ENCODE measurements at regions not wholly inside any gene's neighbourhood (a gene's known extent, or its start where the extent isn't known, plus 50 kb on each side); places are given as distances from the start of the nearest gene placed in this dataset.

DNA sequence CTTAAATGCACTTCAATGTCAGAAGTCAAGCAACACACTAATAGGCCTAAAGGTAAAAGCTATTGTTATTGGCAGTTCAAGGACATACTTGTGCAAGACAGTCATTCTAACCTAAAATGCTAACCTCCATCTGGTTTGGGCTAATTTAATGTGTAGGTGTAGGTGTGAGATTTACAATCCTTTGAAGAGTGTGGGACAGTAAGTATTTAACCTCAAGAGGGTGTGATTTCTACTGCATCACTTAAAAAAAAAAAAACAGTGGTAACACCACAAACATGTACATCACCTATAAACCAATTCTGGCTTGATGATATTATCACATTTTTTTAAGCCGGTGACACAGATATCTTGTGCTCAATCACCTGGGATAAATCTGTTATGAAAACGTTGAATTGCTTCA is 127.5 kb upstream of the MEF2C start:
- no peak overlapping the region for H2BK5ac ChIP-seq (ENCODE audit: low read depth, low read length, poor library complexity, severe bottlenecking)
- ATAC-seq (ENCODE audit: low read depth) (no peak), DNase-seq (no peak)
- no peak overlapping the region for H2BK15ac ChIP-seq (ENCODE audit: low read depth, low read length)
- no peak overlapping the region for H3K56ac ChIP-seq (ENCODE audit: extremely low read depth, insufficient read depth, low read length)
- H3K14ac ChIP-seq (replicated peaks; ENCODE audit: low read depth, low read length), result no peak overlapping the region
- dilution Hi-C loops (cut with HindIII; ENCODE audit: low sequenced_read_pairs, unreplicated experiment), result no loop called here
- in situ Hi-C loops (cut with MboI; ENCODE audit: low sequenced_read_pairs), result no loop called here
- no peak overlapping the region for H4K5ac ChIP-seq (ENCODE audit: low read depth, low read length)
- WGBS, 2 experiments (ENCODE audit: extremely low coverage in 2 of 2, insufficient read length in 1 of 2), result no CpG with 5 or more reads among the region's 2 CpGs
- intact Hi-C loops (cut with micrococcal nuclease), result no loop called here
- H3K9me3 ChIP-seq (ENCODE audit: control insufficient read depth, insufficient read depth, low read length), result no peaks in the 10 kb centered on the region
- no peaks in the 10 kb centered on the region for H3K36me3 ChIP-seq (ENCODE audit: control insufficient read depth, insufficient read depth, low read length)
- H3K18ac ChIP-seq (ENCODE audit: low read depth, low read length), result no peak overlapping the region
- H3K9ac ChIP-seq (ENCODE audit: low read depth, low read length), result no peak overlapping the region
- no peaks in the 10 kb centered on the region for H4K20me1 ChIP-seq (ENCODE audit: insufficient read depth, low read length)
- H3K9me1 ChIP-seq (ENCODE audit: insufficient read depth, low read length), result no peaks in the 10 kb centered on the region
- H3K79me1 ChIP-seq (ENCODE audit: low read depth in 1 of 2, low read length in 2 of 2), result no peaks in the 10 kb centered on the region
- H2AK9ac ChIP-seq (replicated peaks; ENCODE audit: low read depth, low read length, poor library complexity), result no peak overlapping the region
- no peak overlapping the region for H2AK5ac ChIP-seq (ENCODE audit: low read depth, low read length)
- ChIA-PET POLR2A (ENCODE audit: unreplicated experiment) (no interaction called here), CTCF (no interaction called here)
- H4K91ac ChIP-seq (ENCODE audit: insufficient read depth, low read depth, low read length), result no peak overlapping the region
- H4K8ac ChIP-seq (ENCODE audit: low read depth in 2 of 2, low read length in 2 of 2), result no peak overlapping the region
- no peaks in the 10 kb centered on the region for H3K27me3 ChIP-seq (ENCODE audit: control insufficient read depth, insufficient read depth, low read length)
- no peak overlapping the region for H2BK120ac ChIP-seq (ENCODE audit: low read depth, low read length)
- no peak overlapping the region for H2BK20ac ChIP-seq (ENCODE audit: low read depth, low read length)
- no peak overlapping the region for H3K23ac ChIP-seq (ENCODE audit: low read depth, low read length)
- TF ChIP-seq POLR2A (IDR thresholded peaks at IDR 0.05; ENCODE audit: low read depth, low read length), result no peak
- no peak for TF ChIP-seq CHD1 (IDR thresholded peaks at IDR 0.05; ENCODE audit: low read depth, low read length)
- TF ChIP-seq, protein P1, sequence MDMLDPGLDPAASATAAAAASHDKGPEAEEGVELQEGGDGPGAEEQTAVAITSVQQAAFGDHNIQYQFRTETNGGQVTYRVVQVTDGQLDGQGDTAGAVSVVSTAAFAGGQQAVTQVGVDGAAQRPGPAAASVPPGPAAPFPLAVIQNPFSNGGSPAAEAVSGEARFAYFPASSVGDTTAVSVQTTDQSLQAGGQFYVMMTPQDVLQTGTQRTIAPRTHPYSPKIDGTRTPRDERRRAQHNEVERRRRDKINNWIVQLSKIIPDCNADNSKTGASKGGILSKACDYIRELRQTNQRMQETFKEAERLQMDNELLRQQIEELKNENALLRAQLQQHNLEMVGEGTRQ (IDR thresholded peaks at IDR 0.05; ENCODE audit: low read depth, low read length), result no peak
- TF ChIP-seq, protein P2, sequence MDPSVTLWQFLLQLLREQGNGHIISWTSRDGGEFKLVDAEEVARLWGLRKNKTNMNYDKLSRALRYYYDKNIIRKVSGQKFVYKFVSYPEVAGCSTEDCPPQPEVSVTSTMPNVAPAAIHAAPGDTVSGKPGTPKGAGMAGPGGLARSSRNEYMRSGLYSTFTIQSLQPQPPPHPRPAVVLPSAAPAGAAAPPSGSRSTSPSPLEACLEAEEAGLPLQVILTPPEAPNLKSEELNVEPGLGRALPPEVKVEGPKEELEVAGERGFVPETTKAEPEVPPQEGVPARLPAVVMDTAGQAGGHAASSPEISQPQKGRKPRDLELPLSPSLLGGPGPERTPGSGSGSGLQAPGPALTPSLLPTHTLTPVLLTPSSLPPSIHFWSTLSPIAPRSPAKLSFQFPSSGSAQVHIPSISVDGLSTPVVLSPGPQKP (IDR thresholded peaks at IDR 0.05; ENCODE audit: borderline replicate concordance, low read depth, low read length), result no peak
- no peak for TF ChIP-seq MAFK (IDR thresholded peaks at IDR 0.05; ENCODE audit: low read depth, low read length)
- TF ChIP-seq CEBPB (IDR thresholded peaks at IDR 0.05; ENCODE audit: low read depth, low read length), result no peak
- TF ChIP-seq FOS (IDR thresholded peaks at IDR 0.05; ENCODE audit: low read depth, low read length), result no peak
- TF ChIP-seq RFX5 (IDR thresholded peaks at IDR 0.05; ENCODE audit: low read depth, low read length), result no peak
- no peak for TF ChIP-seq RCOR1 (IDR thresholded peaks at IDR 0.05; ENCODE audit: insufficient replicate concordance, low read length)
- TF ChIP-seq NFE2L2 (IDR thresholded peaks at IDR 0.05; ENCODE audit: low read depth, low read length), result no peak
- TF ChIP-seq MAZ (IDR thresholded peaks at IDR 0.05; ENCODE audit: borderline replicate concordance, low read depth, low read length), result no peak
- TF ChIP-seq, protein P3, sequence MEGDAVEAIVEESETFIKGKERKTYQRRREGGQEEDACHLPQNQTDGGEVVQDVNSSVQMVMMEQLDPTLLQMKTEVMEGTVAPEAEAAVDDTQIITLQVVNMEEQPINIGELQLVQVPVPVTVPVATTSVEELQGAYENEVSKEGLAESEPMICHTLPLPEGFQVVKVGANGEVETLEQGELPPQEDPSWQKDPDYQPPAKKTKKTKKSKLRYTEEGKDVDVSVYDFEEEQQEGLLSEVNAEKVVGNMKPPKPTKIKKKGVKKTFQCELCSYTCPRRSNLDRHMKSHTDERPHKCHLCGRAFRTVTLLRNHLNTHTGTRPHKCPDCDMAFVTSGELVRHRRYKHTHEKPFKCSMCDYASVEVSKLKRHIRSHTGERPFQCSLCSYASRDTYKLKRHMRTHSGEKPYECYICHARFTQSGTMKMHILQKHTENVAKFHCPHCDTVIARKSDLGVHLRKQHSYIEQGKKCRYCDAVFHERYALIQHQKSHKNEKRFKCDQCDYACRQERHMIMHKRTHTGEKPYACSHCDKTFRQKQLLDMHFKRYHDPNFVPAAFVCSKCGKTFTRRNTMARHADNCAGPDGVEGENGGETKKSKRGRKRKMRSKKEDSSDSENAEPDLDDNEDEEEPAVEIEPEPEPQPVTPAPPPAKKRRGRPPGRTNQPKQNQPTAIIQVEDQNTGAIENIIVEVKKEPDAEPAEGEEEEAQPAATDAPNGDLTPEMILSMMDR (conservative IDR thresholded peaks at IDR 0.05; ENCODE audit: low read depth, low read length), result no peak
- TF ChIP-seq MXI1 (IDR thresholded peaks at IDR 0.05; ENCODE audit: borderline replicate concordance, low read depth, low read length), result no peak
- TF ChIP-seq RAD21 (IDR thresholded peaks at IDR 0.05; ENCODE audit: low read length), result no peak
- no TSS peak for BruUV-seq (replicated peaks)
- no peak overlapping the region for H3K27ac ChIP-seq (ENCODE audit: insufficient read depth, low read length)
- no peak overlapping the region for H3K4me3 ChIP-seq (ENCODE audit: insufficient read depth, low read depth, low read length)
- H3K4me1 ChIP-seq (ENCODE audit: control insufficient read depth, insufficient read depth, low read length), result no peaks in the 10 kb centered on the region
- no peak overlapping the region for H3K4ac ChIP-seq (ENCODE audit: low read depth, low read length)
- no peak overlapping the region for H3K4me2 ChIP-seq (ENCODE audit: low read depth, low read length)
- H2AFZ ChIP-seq (replicated peaks; ENCODE audit: low read length, poor library complexity), result no peak overlapping the region
